22Rv1 (cell line): ENCODE measurements at regions not wholly inside any gene's neighbourhood (a gene's known extent, or its start where the extent isn't known, plus 50 kb on each side); places are given as distances from the start of the nearest gene placed in this dataset.

Source experiments
- CTCF ChIP-seq: fragments of 450-650 bp; IDR thresholded peaks from 2 replicates; pipeline ENCODE4 v1.5.1; 2017; ENCODE audit warnings: mild to moderate bottlenecking
- ZFX ChIP-seq: fragments of 450-650 bp; IDR thresholded peaks from 2 replicates; pipeline ENCODE4 v1.6.1; 2017; ENCODE audit warnings: antibody characterized with exemption, borderline replicate concordance

DNA sequence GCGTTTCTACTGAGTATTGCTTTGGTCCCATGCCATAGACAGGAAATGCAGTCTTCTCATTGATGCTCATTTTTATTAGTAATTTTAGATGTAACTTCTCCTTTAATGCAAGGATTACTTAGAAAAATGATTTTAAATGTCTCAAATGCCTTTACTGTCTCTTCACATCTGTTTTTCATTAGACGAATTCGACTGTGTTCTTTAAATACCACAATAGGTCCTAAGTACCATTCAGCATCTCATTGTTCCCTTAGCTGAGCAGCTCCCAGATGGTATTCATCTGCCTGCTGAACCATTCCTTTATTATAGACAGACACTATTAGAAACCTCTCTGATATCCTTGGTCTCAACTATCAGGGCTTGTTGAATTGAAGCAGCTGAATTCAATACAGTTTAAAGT lies 113.6 kb downstream of the LSMEM1 start:
- no peak for TF ChIP-seq CTCF
- TF ChIP-seq ZFX = no peak
